PC-3 (cell line): ENCODE measurements at regions not wholly inside any gene's neighbourhood (a gene's known extent, or its start where the extent isn't known, plus 50 kb on each side); places are given as distances from the start of the nearest gene placed in this dataset.

Experiments
- ATAC-seq: fragments of 200-7000 bp; cut with Tn5 transposase; 2 replicates; pipeline ENCODE4 v1.9.1; 2020; ENCODE audit warnings: mild to moderate bottlenecking, moderate library complexity
- BruUV-seq: library from RNA; stranded (reverse); fragments of 400-500 nt; replicated peaks from 2 replicates; lab custom pipeline; 2021; lab: Mats Ljungman, UMichigan
- CTCF ChIA-PET: fragments of 300-600 bp; sonication (Branson Sonifier 250); formaldehyde crosslinking; loops from one replicate; lab custom pipeline; 2022; ENCODE audit warnings: antibody characterized with exemption; lab: Charles Lee
- POLR2A ChIA-PET: fragments of 300-600 bp; sonication (Branson Sonifier 250); formaldehyde crosslinking; loops from one replicate; lab custom pipeline; 2022; ENCODE audit warnings: antibody characterized with exemption; ENCODE audit not compliant: unreplicated experiment; lab: Charles Lee
- DNase-seq: peaks from one replicate; pipeline ENCODE4 v3.0.0-alpha.2; 2015
- H2AFZ ChIP-seq: fragments of 300-600 bp; sonication (generic); 2 replicates; pipeline ENCODE4 v1.6.0; 2016; ENCODE audit warnings: antibody characterized with exemption, low read length
- H3F3A ChIP-seq: fragments of 300-600 bp; sonication (generic); one replicate; pipeline ENCODE4 v1.6.0; 2017; ENCODE audit warnings: antibody characterized with exemption, low read length, control low read depth, mild to moderate bottlenecking; ENCODE audit not compliant: unreplicated experiment
- H3K27ac ChIP-seq: fragments of 300-600 bp; sonication (generic); 2 replicates; pipeline ENCODE4 v1.5.1; 2016; ENCODE audit warnings: mild to moderate bottlenecking, low read length
- H3K27me3 ChIP-seq: fragments of 300-600 bp; sonication (generic); 2 replicates; pipeline ENCODE4 v1.6.1; 2016; ENCODE audit warnings: low read length, mixed read lengths
- H3K36me3 ChIP-seq: fragments of 300-600 bp; sonication (generic); 2 replicates; pipeline ENCODE4 v1.6.1; 2016; ENCODE audit warnings: low read depth, mixed run types, low read length, mixed read lengths
- H3K4me1 ChIP-seq: fragments of 300-600 bp; sonication (generic); 2 replicates; pipeline ENCODE4 v1.5.1; 2016; ENCODE audit warnings: low read length; ENCODE audit not compliant: insufficient read depth
- H3K4me2 ChIP-seq: fragments of 300-600 bp; sonication (generic); 2 replicates; pipeline ENCODE4 v1.6.0; 2016; ENCODE audit warnings: low read length
- H3K4me3 ChIP-seq: fragments of 300-600 bp; sonication (generic); 2 replicates; pipeline ENCODE4 v1.5.1; 2016; ENCODE audit warnings: mild to moderate bottlenecking, low read length, mixed read lengths
- H3K79me2 ChIP-seq: fragments of 300-600 bp; sonication (generic); 2 replicates; pipeline ENCODE4 v1.6.1; 2017; ENCODE audit warnings: low read length, mixed read lengths
- H3K9ac ChIP-seq: fragments of 300-600 bp; sonication (generic); 2 replicates; pipeline ENCODE4 v1.6.0; 2016; ENCODE audit warnings: mild to moderate bottlenecking, low read length
- H3K9me2 ChIP-seq: fragments of 300-600 bp; sonication (generic); replicated peaks from 2 replicates; pipeline ENCODE4 v1.6.1; 2016; ENCODE audit warnings: mixed run types, low read length, mixed read lengths
- H3K9me3 ChIP-seq: fragments of 300-600 bp; sonication (generic); 2 replicates; pipeline ENCODE4 v1.6.1; 2016; ENCODE audit warnings: low read length, mixed read lengths
- H4K20me1 ChIP-seq: fragments of 300-600 bp; sonication (generic); 2 replicates; pipeline ENCODE4 v1.6.1; 2016; ENCODE audit warnings: low read length, mixed read lengths
- CTCF ChIP-seq: fragments of 300-600 bp; sonication (generic); conservative IDR thresholded peaks from 2 replicates; pipeline ENCODE4 v1.5.1; 2017; ENCODE audit warnings: antibody characterized with exemption, low read depth, mild to moderate bottlenecking, low read length
- EZH2 ChIP-seq: fragments of 300-600 bp; sonication (generic); IDR thresholded peaks from one replicate; pipeline ENCODE4 v1.6.1; 2017; ENCODE audit warnings: antibody characterized with exemption, mild to moderate bottlenecking, low read length; ENCODE audit not compliant: unreplicated experiment
- EZH2phosphoT487 ChIP-seq: fragments of 300-600 bp; sonication (generic); IDR thresholded peaks from 2 replicates; pipeline ENCODE4 v1.6.1; 2018; ENCODE audit warnings: mild to moderate bottlenecking, antibody characterized with exemption, low read length, borderline replicate concordance
- intact Hi-C: fragments of 100-400 bp; cut with micrococcal nuclease; formaldehyde crosslinking; loops from 2 replicates; pipeline ENCODE4 v1.9.0; 2023

GRCh38 chr15:38678281-38678680 lies 113.7 kb upstream of the RASGRP1 start:
- Histone ChIP-seq H3K79me2 (no peaks in the 10 kb centered on the region), H3K4me3 (no peak overlapping the region), H4K20me1 (no peaks in the 10 kb centered on the region), H3K9me2 (no peaks in the 10 kb centered on the region), H3F3A (no peaks in the 10 kb centered on the region), H2AFZ (no peak overlapping the region), H3K4me1 (no peaks in the 10 kb centered on the region), H3K27me3 (peaks cover 27% of the 10 kb centered on the region; the same call in 1 of the 2 replicates), H3K27ac (no peak overlapping the region), H3K36me3 (no peaks in the 10 kb centered on the region), H3K9me3 (no peaks in the 10 kb centered on the region), H3K9ac (no peak overlapping the region), H3K4me2 (no peak overlapping the region)
- ChIA-PET POLR2A (no interaction called here), CTCF (no interaction called here)
- intact Hi-C loops, result no loop called here
- no peak for DNase-seq
- ATAC-seq, result no peak
- no TSS peak for BruUV-seq
- TF ChIP-seq EZH2phosphoT487 (no peak), CTCF (no peak), EZH2 (no peak)

GRCh38 chr15:38680775-38681174 lies 116.2 kb upstream of the RASGRP1 start:
- Histone ChIP-seq H3F3A (no peaks in the 10 kb centered on the region), H3K27me3 (peaks cover 12% of the 10 kb centered on the region; the same call in 1 of the 2 replicates), H3K9me2 (no peaks in the 10 kb centered on the region), H3K9me3 (no peaks in the 10 kb centered on the region), H3K27ac (no peak overlapping the region), H3K79me2 (no peaks in the 10 kb centered on the region), H3K36me3 (no peaks in the 10 kb centered on the region), H3K9ac (no peak overlapping the region), H2AFZ (no peak overlapping the region), H3K4me2 (no peak overlapping the region), H3K4me1 (no peaks in the 10 kb centered on the region), H3K4me3 (no peak overlapping the region), H4K20me1 (no peaks in the 10 kb centered on the region)
- TF ChIP-seq EZH2phosphoT487 (no peak), EZH2 (no peak), CTCF (no peak)
- ATAC-seq (no peak), DNase-seq (no peak)
- BruUV-seq, result no TSS peak
- ChIA-PET CTCF (interaction anchor here (0.6 kb wide), 1 partner anchor 685 kb away, joined by 4 read pairs; no protein-coding TSS in a partner anchor), POLR2A (no interaction called here)
- intact Hi-C loops, result no loop called here

- Histone ChIP-seq H3K79me2 (no peaks in the 10 kb centered on the region), H2AFZ (no peak overlapping the region), H3K9me2 (no peaks in the 10 kb centered on the region), H3K9ac (no peak overlapping the region), H4K20me1 (no peaks in the 10 kb centered on the region), H3K4me2 (no peak overlapping the region), H3K4me3 (no peak overlapping the region), H3K27ac (no peak overlapping the region), H3K4me1 (no peaks in the 10 kb centered on the region), H3K9me3 (no peaks in the 10 kb centered on the region), H3K36me3 (no peaks in the 10 kb centered on the region), H3F3A (no peaks in the 10 kb centered on the region), H3K27me3 (no peaks in the 10 kb centered on the region)
- no peak for TF ChIP-seq CTCF
- TF ChIP-seq EZH2, result no peak
- TF ChIP-seq EZH2phosphoT487, result no peak
- ATAC-seq, result no peak
- BruUV-seq, result no TSS peak
- POLR2A ChIA-PET, result interaction anchor here (0.6 kb wide), 1 partner anchor 680 kb away, joined by 5 read pairs; no protein-coding TSS in a partner anchor
- intact Hi-C loops, result loop anchor here (2.0 kb wide), 1 partner anchor 118 kb away; the partner anchor contains the start of gene RASGRP1
- no peak for DNase-seq
- CTCF ChIA-PET, result interaction anchor here (0.6 to 1.2 kb wide), 2 partner anchors 17 to 23 kb away, joined by 5 to 10 read pairs; no protein-coding TSS in a partner anchor
Observed at GRCh38 chr15:38682363-38682762, 117.7 kb upstream of the RASGRP1 start.
